GM19025 (cell line): ENCODE measurements at regions not wholly inside any gene's neighbourhood (a gene's known extent, or its start where the extent isn't known, plus 50 kb on each side); places are given as distances from the start of the nearest gene placed in this dataset.

Experiments used
- ATAC-seq: cut with Tn5 transposase; IDR thresholded peaks from one replicate; pipeline ENCODE4 v1.9.1; 2021; ENCODE audit warnings: mild to moderate bottlenecking, low read depth, moderate library complexity; ENCODE audit not compliant: unreplicated experiment

DNA sequence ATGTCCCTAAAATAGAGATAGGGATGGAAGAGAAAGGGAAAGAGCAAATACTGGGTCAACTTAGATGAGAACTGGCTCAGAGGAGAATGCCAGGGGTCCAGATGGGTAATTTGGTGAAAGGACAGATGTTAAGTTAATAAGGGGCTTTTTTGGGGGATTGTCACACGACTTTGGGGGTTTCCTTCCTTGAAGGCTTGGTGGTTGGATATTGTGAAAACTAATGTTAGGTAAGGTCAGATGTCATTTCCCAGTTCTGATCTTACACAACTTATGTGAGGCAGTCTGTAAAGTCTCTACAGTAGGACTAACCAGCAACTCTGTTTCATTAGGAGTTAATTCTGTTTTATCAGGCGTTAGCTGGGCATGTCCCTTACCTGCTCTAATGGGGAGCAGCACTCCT, 231.1 kb downstream of the NR2F2 start:
- ATAC-seq = no peak

DNA sequence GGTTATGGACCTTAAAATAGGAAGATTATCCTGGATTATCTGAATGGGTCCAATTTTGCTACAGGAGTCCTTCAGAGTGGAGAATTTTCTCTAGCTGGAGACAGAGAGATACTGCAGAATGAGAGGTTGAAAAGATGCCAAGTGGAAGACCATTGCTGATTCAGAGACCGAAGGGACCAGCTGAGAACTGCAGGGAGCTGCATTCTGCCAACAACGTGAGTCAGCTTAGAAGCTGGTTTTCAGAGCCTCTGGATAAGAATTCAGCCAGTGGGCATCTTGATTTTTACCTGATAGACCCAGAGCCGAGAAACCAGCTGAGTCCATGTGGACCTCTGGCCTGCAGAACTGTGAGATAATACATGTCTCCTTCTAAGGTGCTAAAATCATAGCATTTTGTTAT, 234.0 kb downstream of the NR2F2 start:
- ATAC-seq = no peak

DNA sequence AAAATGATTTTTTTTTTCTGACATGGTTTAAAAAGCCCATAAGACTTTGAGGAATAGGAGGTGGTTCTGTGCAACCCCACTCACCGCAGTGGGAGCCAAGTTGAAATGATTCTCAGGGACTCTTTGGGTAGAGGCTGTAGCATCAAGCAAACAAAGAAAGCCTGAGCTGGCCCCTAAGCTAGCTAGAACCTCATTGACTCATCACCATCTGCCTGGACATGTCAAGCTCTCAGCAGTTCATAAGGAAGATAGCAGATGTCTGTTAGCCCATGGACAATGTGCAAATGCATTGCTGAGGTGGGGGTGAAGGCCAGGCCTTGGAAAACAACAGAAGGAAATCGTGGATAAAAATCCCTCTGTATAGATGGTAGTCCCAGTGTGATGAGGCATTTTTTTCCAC, 234.8 kb downstream of the NR2F2 start:
- no peak for ATAC-seq

DNA sequence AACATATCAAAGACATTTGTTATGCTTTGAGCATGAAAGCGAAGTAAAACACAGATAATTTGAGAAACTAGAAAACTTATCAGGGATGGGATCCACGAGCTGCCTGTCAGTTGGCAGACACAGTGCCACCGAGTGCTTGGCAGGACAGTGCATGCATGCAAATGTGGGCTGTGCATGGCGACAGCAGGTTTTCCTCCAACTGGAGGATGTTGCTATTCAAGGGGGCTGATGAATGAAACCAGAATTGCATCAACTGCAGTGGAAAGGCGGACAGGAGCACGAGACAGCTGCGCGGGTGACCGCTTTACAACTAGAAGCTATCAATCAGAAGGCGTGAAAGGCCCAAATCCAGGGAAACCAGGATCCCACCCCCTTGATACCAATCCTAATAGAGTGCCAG, 244.3 kb downstream of the NR2F2 start:
- no peak for ATAC-seq

DNA sequence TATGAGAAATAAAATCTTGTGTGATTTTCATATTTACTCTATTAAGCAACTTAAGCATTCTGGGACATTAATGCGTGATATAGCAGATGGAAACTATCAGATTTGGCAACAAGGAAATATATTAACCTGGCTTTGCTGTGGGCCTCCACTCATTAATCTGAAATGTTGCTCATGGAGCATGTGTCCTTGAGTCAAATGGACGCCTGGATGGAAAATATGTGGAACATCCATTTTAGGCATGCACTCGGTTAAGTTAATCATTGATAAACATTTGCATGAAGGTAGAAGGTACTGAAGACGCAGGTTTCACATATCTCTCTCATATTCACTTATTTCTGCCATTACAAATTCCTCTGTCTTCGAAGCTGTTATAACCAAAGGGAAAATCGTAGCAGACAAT, 246.1 kb downstream of the NR2F2 start:
- ATAC-seq = no peak

DNA sequence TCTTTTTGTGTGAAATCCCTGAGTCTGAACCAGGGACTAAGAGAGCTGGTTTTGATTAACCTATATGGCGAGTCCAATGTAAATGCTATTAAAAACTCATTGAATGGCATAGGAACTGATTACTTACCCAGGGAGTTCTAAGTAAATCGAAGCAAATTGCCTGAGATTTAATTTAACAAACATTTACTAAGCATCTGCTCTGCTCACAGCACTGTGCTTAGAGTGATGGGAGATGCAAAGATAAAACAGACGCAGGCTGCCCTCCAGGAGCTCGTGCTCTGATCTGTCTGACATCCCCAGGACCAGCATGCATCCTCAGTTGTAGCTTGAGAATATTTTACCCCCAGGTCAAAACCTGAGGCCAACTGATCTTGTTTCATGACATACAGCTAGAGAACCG, 247.9 kb downstream of the NR2F2 start:
- ATAC-seq = no peak

DNA sequence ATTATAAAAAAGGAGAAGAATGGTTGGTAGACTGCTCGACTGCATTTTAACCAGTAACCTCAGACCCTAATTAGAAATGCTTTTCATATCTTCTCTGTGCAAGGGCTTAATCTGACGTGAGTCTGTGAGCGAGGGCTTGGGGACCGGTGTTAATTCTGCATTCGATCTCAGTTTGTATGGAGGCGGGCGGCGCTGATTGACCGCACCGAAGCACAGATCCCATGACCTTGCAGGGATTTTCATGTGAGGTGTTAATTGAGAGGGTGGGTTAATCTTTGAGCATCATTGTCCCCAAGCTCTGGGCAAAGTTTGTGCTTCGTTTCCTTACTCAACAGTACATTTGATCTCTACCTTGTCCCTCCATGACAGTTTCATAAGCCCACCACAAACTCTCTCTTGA, 250.9 kb downstream of the NR2F2 start:
- ATAC-seq = no peak

DNA sequence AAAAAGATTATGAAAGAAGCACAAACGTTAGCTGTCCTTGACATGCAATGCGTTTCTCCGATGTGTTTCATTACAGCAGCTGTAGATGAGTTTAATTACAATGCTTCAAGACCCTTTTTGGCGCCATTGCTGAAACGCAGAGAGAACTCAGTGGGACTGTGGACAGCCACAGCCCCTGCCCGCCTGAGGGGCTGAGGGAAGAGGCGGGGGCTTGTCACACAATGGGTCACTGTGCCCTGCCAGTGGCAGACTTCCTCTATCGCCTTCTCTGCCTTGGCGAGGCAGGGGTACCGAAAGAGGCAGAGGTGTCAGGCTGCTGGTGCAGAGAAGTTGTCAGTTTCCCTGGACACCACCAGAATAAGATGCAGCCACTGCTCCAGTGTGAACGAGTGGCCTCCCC, 252.0 kb downstream of the NR2F2 start:
- ATAC-seq = no peak

DNA sequence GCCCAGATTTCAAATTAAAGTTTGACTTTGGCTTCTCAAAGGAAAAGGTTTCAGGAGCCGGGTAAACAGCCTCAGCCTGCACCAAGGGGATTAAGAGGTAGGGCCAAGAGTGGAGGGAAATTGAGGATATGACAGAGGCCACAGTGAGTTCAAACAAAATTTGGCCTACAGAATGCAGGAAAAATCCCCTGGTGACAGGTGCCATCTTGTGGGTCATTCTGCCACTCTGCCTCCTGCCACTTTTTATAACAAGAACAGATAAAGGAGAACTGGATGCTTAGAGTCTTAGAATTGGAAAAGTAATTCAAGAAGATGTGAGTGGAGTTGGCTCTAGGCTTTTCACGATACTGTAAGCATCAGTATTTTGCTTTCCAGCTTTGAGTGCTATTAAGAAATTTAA, 253.2 kb downstream of the NR2F2 start:
- ATAC-seq = no peak

DNA sequence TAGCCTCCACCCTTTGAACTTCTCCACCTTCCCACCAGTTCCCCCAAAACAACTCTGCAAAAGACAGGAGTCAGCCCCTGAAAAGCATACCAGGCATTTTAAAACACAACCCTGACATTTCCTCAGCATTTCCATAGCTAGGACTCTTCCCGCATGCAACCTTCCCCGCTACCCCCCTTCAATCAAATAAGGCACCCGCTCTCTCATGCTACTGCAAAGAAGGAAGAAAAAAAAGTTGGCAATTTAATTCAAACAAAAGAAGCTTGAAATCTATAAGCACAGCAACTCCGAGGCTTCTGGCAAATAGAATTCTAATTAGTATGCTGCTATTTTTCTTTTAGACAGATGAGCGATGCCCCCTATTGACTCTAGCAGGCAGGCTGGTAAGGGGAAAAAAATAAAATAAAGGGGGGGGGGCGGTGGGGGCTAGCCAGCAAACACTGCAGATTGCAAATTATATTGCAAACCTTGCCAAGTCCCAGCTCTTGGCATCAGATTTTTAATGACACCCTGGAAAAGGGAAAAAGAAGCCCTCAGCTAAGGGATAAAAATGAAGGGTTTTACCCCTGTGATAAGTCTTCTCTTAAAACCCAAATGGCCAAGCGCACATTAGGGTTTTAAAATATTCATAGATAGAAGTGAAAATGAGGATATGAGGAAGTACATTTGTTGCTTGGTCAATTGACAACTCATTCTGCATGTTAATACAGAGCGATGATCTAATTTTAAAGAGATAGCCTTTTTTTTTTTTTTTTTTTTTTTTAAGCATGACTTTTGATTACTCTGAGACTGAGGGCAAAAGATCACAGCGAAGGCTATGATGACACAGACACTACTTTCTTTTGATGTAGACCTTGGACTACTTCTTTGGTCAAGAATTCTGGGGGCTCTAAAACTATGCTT, 255.2 kb downstream of the NR2F2 start:
- no peak for ATAC-seq

DNA sequence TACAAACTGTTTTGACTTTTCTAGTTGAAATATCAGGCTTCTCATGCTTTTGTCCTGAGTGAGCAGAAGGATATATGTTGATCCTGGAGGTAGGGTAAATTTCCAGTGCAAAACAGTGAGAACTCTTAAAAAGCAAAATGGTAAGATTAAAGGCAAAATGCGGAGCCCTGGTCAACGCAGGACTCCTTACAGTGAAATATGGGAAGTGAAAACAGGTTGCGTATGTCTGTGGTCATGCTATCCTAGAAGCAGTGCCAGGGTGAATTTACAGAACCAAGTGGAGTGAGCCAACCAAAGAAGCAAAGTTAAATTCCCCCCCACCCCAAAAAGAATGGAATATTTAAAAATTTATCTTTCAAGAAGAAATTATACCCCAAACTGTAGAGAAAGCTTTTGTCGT, 256.4 kb downstream of the NR2F2 start:
- no peak for ATAC-seq

DNA sequence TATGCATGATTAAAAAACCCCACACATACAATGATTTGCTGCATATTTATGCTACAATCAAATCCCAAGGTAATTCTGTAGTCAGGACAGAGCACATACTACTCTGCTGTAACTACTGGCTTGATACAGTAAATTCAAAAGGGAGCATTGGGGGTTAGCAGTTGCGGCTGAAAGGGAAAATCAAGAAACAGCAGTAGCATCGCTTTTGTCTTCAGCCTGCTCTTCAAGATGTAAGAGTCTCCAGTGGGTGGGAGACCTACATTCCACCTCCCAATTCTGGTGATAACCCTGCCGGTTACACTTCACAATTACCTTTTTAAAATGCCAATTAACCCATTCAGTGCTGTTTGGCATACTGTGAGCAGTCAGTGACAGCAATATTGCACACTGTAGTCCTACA, 259.4 kb downstream of the NR2F2 start:
- ATAC-seq = no peak

DNA sequence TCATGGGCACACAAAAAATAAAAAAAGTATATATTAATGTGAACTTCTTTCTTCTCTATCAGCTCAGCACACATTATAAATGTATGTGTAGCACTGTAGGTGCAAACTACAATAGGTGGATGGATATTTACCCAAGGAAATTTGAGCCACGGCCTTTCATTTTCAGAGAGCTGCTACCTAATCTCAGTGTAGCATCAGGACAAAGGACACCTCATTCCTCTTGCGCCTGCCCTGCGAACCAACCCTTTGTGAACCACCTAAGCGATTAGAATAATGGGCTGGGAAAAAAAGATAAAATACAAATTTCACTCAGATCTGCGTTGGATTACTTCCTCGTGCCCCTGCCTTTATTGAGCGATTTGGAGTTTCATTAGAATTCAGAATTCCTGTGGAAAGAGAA, 263.2 kb downstream of the NR2F2 start:
- no peak for ATAC-seq

DNA sequence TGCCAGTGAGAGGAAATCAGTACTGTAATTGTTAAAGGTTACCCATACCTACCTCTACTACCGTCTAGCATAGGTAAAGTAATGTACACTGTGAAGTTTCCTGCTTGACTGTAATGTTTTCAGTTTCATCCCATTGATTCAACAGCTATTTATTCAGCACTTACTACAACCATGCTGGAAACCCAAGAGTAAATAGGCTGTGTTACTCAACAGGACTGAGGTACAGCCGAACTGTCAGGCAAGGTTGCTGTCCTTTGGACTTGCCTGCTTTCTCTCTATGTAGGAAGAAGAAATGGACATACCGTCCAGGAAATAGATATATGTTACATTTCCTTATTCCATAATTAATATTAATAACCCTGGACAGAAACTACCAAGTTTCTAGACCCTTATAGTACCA, 265.5 kb downstream of the NR2F2 start:
- no peak for ATAC-seq

DNA sequence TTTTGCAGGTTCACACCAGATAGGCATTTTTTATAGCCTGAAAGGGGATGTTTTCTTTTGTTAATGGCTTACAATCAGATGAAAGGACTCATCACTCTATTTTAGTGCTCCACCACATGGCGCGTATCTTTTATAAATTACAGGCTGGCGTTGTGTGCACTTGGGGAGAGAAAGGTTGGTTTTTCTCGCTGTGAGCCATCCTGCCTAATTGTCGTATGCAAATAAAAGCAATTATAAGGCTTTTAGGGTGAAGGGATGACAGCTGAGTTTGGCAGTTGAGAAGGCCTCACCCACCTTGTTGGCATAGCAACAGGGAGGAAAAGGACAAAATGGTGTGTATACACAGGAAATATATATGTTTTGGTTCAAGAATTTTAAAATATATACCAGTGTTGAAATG, 268.0 kb downstream of the NR2F2 start:
- no peak for ATAC-seq

DNA sequence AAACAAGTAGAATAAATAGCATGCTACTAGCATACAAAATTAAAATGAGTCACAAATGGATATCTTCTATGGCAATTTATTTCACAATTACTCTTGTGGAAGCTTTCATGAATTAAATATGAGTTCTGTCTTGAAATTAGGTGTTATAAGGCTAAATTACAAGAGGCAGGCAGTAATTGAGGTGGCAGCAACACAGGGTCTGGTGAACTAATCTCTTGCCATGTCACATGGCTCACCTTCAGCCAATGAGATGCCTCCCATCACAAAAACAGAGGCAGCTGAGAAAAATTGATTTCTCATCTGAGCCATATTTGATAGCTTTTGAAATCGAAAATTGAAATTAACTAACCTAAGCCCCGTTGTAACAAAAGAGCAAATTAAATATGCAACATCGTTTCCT, 268.8 kb downstream of the NR2F2 start:
- no peak for ATAC-seq

DNA sequence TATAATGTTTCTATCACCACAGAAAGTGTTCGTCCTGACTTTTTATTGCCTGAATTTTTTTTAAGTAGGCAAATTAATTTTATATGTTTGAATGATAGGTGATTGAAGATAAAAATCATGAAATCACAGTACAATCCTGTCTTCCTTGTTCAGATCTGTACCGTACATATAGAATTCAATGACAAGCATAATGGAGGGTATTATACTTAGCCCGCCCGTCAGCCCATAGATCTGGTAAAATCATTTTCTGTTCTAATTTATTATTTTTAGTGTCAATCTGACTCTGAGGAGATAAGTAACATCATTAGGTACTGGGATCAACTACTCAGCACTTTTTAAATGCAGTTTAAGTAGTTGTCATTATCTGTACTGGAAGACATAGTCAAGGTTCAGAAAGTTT, 269.9 kb downstream of the NR2F2 start:
- ATAC-seq = no peak

DNA sequence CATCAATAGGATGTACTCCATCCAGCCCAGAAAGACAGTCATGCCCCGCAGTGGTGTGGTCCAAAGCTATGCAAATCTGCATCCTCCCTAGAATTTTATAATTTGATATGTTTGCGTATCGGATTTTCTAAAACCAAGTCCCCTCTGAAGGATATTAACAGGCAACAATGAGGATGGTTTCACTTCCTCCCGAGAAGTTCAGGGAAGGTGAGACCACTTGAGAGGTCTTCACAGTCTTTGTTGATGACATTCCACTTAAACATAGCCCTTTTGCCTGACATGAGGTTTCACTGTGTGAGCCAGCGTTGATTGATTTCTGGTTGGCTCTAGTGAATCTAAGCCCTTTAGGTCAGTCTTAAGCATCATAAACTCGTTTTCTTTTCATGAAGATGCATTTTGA, 276.1 kb downstream of the NR2F2 start:
- no peak for ATAC-seq

DNA sequence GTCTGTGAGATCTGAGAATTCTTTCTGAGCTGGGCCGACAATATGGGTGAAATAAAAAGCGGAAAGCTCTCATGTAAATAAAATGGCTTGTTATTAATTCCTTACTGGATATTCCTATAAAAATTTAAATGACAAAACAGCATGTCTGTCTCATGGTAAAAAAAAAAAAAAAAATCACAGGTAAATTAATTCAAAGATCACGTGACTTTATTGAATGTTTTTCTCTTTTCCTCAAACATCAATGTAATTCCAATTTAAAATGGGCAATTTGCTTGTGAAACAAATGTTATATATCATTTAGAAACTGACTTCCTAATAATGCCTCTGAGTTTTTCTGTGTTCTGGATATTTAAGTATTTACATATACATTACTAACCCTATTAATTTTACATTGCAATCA, 280.3 kb downstream of the NR2F2 start:
- no peak for ATAC-seq

DNA sequence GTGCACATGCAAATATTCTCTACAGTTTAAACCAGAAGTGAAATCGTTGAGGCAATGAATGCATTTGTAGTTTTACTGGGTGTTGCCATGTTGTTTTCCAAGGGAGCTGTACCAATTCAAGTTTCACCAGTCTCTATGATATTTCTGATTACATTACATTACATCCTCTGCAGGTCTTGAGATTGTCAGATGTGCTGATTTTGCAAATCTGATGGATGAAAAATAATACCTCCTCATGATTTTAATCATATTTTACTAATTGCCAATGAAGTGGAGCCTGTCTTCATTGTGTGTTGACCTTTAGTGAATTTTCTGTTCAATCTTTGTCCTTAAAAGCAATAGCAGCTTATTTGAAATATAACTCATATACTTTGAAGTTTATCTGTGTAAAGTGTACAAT, 282.4 kb downstream of the NR2F2 start:
- ATAC-seq = no peak

DNA sequence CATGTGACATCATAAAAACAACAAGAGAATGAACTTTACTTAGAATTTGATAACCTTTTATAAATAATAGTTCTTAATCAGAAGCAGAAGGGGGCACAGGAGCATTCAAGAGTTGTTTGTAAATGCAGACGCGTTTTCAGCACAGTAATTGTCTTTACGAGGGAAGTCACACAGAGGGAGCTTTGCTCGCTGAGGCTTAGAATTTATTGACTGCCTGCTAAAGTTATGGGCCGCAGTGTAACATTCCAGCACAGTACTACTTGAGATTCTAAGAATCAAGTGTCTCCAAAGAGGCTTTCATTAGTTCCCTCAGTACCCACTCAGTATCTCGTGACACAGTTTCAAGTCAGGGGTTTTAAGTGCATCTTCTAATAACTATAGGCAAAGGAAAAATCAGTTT, 288.7 kb downstream of the NR2F2 start:
- ATAC-seq = no peak

DNA sequence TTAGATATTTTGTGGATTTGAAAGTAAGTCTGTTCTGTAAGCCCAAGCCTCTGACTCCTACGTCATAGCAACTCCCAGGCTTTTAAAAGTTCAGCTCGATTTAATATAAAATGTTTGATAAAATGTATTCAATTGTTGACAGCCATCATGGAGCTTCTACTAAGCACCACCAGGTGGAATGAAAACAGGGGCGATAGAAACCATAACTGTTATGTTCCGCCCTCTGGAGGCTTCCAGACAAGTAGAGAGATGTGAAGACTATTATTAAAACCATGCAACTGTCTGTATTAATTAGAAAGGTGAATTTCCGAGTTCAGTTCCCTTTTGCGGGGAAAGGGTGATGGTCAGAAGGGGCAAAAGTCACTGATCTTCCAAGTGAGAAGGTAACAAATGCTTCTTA, 292.2 kb downstream of the NR2F2 start:
- no peak for ATAC-seq

DNA sequence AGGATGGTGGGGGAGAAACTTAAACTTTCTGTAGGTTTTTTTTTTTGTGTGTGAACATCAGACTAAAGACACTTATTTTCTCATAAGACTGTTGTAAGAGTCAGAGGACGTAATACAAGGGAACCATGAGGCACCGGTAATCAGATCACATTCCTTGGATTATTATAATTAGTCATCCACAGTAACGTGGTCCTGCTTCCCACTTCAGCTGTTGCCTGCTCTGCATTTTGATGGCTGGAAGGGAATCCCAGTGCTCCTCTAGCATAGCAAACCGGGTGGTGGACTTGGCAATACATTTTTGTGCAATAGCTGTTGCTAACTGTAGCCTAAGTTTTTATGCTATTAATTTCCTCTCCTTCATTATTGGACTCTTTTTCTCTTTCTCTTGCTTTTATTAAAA, 294.8 kb downstream of the NR2F2 start:
- ATAC-seq = no peak
